Pons (tissue), 1 donor: ENCODE measurements at regions not wholly inside any gene's neighbourhood (a gene's known extent, or its start where the extent isn't known, plus 50 kb on each side); places are given as distances from the start of the nearest gene placed in this dataset.

Source experiments
- DNase-seq: peaks from one replicate; pipeline ENCODE4 v3.0.0-alpha.2; 2016; ENCODE audit warnings: low spot score

- DNase-seq, result no peak
Measured at GRCh38 chr14:42617005-42617404, 1010.3 kb downstream of the LRFN5 start.

- no peak for DNase-seq
Measured at GRCh38 chr14:42606839-42607238, 1000.2 kb downstream of the LRFN5 start.

GRCh38 chr14:42602336-42602845 lies 995.7 kb downstream of the LRFN5 start:
- no peak for DNase-seq

GRCh38 chr14:42572032-42572431 lies 965.4 kb downstream of the LRFN5 start:
- DNase-seq, result no peak

GRCh38 chr14:42569227-42569626 lies 962.6 kb downstream of the LRFN5 start:
- no peak for DNase-seq

- no peak for DNase-seq
Measured at GRCh38 chr14:42565556-42565955, 958.9 kb downstream of the LRFN5 start.

- no peak for DNase-seq
Measured at GRCh38 chr14:42563313-42563712, 956.6 kb downstream of the LRFN5 start.

GRCh38 chr14:42556551-42556950 lies 949.9 kb downstream of the LRFN5 start:
- DNase-seq, result peak; percentile 6

GRCh38 chr14:42555365-42555764 lies 948.7 kb downstream of the LRFN5 start:
- peak; percentile 5 for DNase-seq

GRCh38 chr14:42554091-42554490 lies 947.4 kb downstream of the LRFN5 start:
- DNase-seq, result no peak

GRCh38 chr14:42550310-42550709 lies 943.6 kb downstream of the LRFN5 start:
- peak; percentile 14 for DNase-seq

GRCh38 chr14:42548349-42548748 lies 941.7 kb downstream of the LRFN5 start:
- no peak for DNase-seq

GRCh38 chr14:42545636-42546035 lies 939.0 kb downstream of the LRFN5 start:
- DNase-seq, result no peak

GRCh38 chr14:42541535-42542001 lies 934.9 kb downstream of the LRFN5 start:
- DNase-seq, result no peak

- DNase-seq, result no peak
Measured at GRCh38 chr14:42535397-42535796, 928.7 kb downstream of the LRFN5 start.

GRCh38 chr14:42533476-42533875 lies 926.8 kb downstream of the LRFN5 start:
- no peak for DNase-seq

GRCh38 chr14:42532194-42532593 lies 925.5 kb downstream of the LRFN5 start:
- DNase-seq, result no peak

- DNase-seq, result no peak
Measured at GRCh38 chr14:42527141-42527540, 920.5 kb downstream of the LRFN5 start.

- peak; percentile 12 for DNase-seq
Measured at GRCh38 chr14:42523666-42524065, 917.0 kb downstream of the LRFN5 start.

GRCh38 chr14:42517806-42518500 lies 911.3 kb downstream of the LRFN5 start:
- DNase-seq, result no peak

- DNase-seq, result no peak
Measured at GRCh38 chr14:42513837-42514236, 907.2 kb downstream of the LRFN5 start.

GRCh38 chr14:42510071-42510470 lies 903.4 kb downstream of the LRFN5 start:
- no peak for DNase-seq

GRCh38 chr14:42508209-42508946 lies 901.7 kb downstream of the LRFN5 start:
- DNase-seq, result no peak
